HEK293T (cell line): ENCODE measurements at regions not wholly inside any gene's neighbourhood (a gene's known extent, or its start where the extent isn't known, plus 50 kb on each side); places are given as distances from the start of the nearest gene placed in this dataset.

Experiments used
- BHLHE40 ChIP-seq: fragments of 450-650 bp; IDR thresholded peaks from 2 replicates; pipeline ENCODE4 v1.6.1; 2016; ENCODE audit warnings: mild to moderate bottlenecking, moderate library complexity, borderline replicate concordance
- ELF4 ChIP-seq: fragments of 450-650 bp; IDR thresholded peaks from 2 replicates; pipeline ENCODE4 v1.6.1; 2017; ENCODE audit warnings: antibody characterized with exemption
- FOXM1 ChIP-seq: fragments of 450-650 bp; IDR thresholded peaks from 2 replicates; pipeline ENCODE4 v1.6.1; 2017; ENCODE audit warnings: mild to moderate bottlenecking, borderline replicate concordance
- HDGF ChIP-seq: fragments of 450-650 bp; IDR thresholded peaks from 2 replicates; pipeline ENCODE4 v1.6.1; 2017; ENCODE audit warnings: antibody characterized with exemption, borderline replicate concordance
- L3MBTL2 ChIP-seq: fragments of 450-650 bp; conservative IDR thresholded peaks from 2 replicates; pipeline ENCODE4 v1.6.1; 2016; ENCODE audit warnings: mild to moderate bottlenecking
- LEF1 ChIP-seq: fragments of 450-650 bp; IDR thresholded peaks from 2 replicates; pipeline ENCODE4 v1.6.1; 2017; ENCODE audit warnings: mild to moderate bottlenecking, borderline replicate concordance
- SP1 ChIP-seq: fragments of 450-650 bp; IDR thresholded peaks from 2 replicates; pipeline ENCODE4 v1.6.1; 2017
- SUZ12 ChIP-seq: fragments of 450-650 bp; IDR thresholded peaks from 2 replicates; pipeline ENCODE4 v1.6.1; 2016; ENCODE audit warnings: mild to moderate bottlenecking
- TARDBP ChIP-seq: fragments of 450-650 bp; IDR thresholded peaks from 2 replicates; pipeline ENCODE4 v1.6.1; 2016
- ZNF384 ChIP-seq: fragments of 450-650 bp; IDR thresholded peaks from 2 replicates; pipeline ENCODE4 v1.6.1; 2016

GRCh38 chr1:61588736-61589672 lies 135.9 kb downstream of the TM2D1 start:
- TF ChIP-seq TARDBP (no peak), SUZ12 (no peak), FOXM1 (no peak), SP1 (no peak), BHLHE40 (no peak), L3MBTL2 (no peak), ELF4 (no peak), HDGF (no peak), LEF1 (no peak), ZNF384 (no peak)
